Tibial nerve (tissue), 4 donors: ENCODE measurements at regions not wholly inside any gene's neighbourhood (a gene's known extent, or its start where the extent isn't known, plus 50 kb on each side); places are given as distances from the start of the nearest gene placed in this dataset.

ENCODE experiments used
- EP300 ChIP-seq, 2 donors: sonication (generic); formaldehyde crosslinking; IDR thresholded peaks; one replicate each; pipeline ENCODE4 v1.6.1; 2017; ENCODE audit warnings: antibody characterized with exemption in 2 of 2, mild to moderate bottlenecking in 1 of 2
- POLR2A ChIP-seq, 2 donors: fragments of 450-650 bp; IDR thresholded peaks; one replicate each; pipeline ENCODE4 v1.6.1; 2017; ENCODE audit warnings: antibody characterized with exemption in 2 of 2, mild to moderate bottlenecking in 2 of 2, moderate library complexity in 2 of 2
- TF ChIP-seq, protein P1 (sequence below), 5 experiments: fragments of 200-600 bp in 3 of 5; fragments of 450-650 bp in 2 of 5; sonication (generic) in 3 of 5; IDR thresholded peaks; one replicate each; pipeline ENCODE4 v1.5.1; 2016 to 2019; ENCODE audit warnings: antibody characterized with exemption in 5 of 5, mild to moderate bottlenecking in 3 of 5, moderate library complexity in 2 of 5

DNA sequence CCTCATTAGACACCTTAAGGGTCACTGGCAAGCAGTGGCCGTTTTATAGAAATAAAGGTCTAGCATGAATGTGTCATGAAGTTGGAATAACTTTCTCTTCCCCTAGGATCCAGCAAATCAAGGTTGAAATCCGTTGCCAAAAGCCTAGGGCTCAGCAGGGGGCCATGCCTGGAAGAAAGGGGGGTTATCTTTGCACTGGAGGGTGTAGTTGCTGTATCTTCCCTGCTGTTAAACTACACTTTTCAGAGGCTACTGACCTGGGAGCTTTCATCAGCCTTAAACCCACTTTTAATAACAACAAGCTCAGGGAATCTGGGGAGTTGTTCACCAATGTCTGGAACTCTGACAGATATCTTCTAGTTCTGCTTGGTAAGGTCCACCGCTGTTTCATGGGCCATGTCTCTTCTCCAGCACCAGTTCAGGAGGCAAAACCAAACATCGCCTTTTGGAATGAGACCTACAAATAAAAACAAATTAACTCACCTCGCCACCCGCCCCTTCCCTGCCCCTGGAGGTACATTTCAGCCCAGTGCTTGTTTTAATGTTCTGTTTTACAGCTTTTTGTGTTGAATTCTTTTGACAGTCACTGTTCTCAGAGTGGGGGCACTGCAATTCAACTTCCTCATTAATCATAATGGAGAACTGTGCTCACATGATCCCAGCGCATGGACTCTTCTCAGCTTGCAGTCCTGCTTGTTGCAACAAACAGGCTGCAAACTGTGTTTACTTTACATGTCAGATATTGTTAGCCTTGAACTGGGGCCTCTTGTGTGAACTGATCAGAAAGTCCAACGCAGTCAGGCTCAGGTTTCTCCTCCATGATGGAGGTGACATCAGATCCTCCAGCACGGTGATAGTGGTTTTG lies 508.7 kb downstream of the KCNJ2 start:
- TF ChIP-seq, protein P1, sequence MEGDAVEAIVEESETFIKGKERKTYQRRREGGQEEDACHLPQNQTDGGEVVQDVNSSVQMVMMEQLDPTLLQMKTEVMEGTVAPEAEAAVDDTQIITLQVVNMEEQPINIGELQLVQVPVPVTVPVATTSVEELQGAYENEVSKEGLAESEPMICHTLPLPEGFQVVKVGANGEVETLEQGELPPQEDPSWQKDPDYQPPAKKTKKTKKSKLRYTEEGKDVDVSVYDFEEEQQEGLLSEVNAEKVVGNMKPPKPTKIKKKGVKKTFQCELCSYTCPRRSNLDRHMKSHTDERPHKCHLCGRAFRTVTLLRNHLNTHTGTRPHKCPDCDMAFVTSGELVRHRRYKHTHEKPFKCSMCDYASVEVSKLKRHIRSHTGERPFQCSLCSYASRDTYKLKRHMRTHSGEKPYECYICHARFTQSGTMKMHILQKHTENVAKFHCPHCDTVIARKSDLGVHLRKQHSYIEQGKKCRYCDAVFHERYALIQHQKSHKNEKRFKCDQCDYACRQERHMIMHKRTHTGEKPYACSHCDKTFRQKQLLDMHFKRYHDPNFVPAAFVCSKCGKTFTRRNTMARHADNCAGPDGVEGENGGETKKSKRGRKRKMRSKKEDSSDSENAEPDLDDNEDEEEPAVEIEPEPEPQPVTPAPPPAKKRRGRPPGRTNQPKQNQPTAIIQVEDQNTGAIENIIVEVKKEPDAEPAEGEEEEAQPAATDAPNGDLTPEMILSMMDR (IDR thresholded peaks at IDR 0.05): no peak
- no peak for TF ChIP-seq EP300 (IDR thresholded peaks at IDR 0.05)
- no peak for TF ChIP-seq POLR2A (IDR thresholded peaks at IDR 0.05)
